Stomach (tissue), 8 donors: ENCODE measurements at regions not wholly inside any gene's neighbourhood (a gene's known extent, or its start where the extent isn't known, plus 50 kb on each side); places are given as distances from the start of the nearest gene placed in this dataset.
"Not testable (repeated sequence)": the region's sequence is repeated elsewhere in the genome, so short reads cannot be mapped to it uniquely, and the experiment has no call there.

Experiments used
- DNase-seq, 2 donors: peaks; one replicate each; pipeline versions ENCODE4 v3.0.0 to v3.0.0-alpha.2; 2013 to 2019
- H3K27ac ChIP-seq, 5 donors: fragments of 200-600 bp in 4 of 5; sonication (generic) in 4 of 5; one replicate each; pipeline ENCODE4 v1.5.1; 2013 to 2019; ENCODE audit warnings: mild to moderate bottlenecking in 1 of 5, moderate library complexity in 1 of 5
- H3K27me3 ChIP-seq, 3 donors: fragments of 200-600 bp; sonication (generic); one replicate each; pipeline ENCODE4 v1.5.1; 2017 to 2019; ENCODE audit warnings: mixed run types in 1 of 3
- H3K36me3 ChIP-seq, 4 donors: fragments of 200-600 bp; sonication (generic); 1 replicate in 3 of 4; 2 replicates in 1 of 4; pipeline ENCODE4 v1.5.1; 2016 to 2019
- H3K4me1 ChIP-seq, 4 donors: fragments of 200-600 bp; sonication (generic); one replicate each; pipeline ENCODE4 v1.5.1; 2016 to 2019
- H3K4me3 ChIP-seq, 4 donors: fragments of 200-600 bp; sonication (generic) in 3 of 4; one replicate each; pipeline ENCODE4 v1.5.1; 2016 to 2019; ENCODE audit warnings: mild to moderate bottlenecking in 1 of 4
- H3K9me3 ChIP-seq, 4 donors: fragments of 200-600 bp; sonication (generic); one replicate each; pipeline ENCODE4 v1.5.1; 2016 to 2019
- CTCF ChIP-seq, 7 experiments: fragments of 450-650 bp in 4 of 7; fragments of 200-600 bp in 3 of 7; sonication (generic) in 3 of 7; IDR thresholded peaks; one replicate each; pipeline ENCODE4 v1.5.1; 2016 to 2019; ENCODE audit warnings: antibody characterized with exemption in 7 of 7, control low read depth in 2 of 7, mild to moderate bottlenecking in 1 of 7
- EP300 ChIP-seq: sonication (generic); formaldehyde crosslinking; IDR thresholded peaks from one replicate; pipeline ENCODE4 v1.6.1; 2017; ENCODE audit warnings: antibody characterized with exemption
- POLR2A ChIP-seq, 4 donors: fragments of 450-650 bp; IDR thresholded peaks; one replicate each; pipeline ENCODE4 v1.6.1; 2016; ENCODE audit warnings: antibody characterized with exemption in 4 of 4, control low read depth in 2 of 4, mild to moderate bottlenecking in 1 of 4, moderate library complexity in 1 of 4
- POLR2AphosphoS5 ChIP-seq, 3 donors: sonication (generic); formaldehyde crosslinking; IDR thresholded peaks; one replicate each; pipeline ENCODE4 v1.6.1; 2016; ENCODE audit warnings: antibody characterized with exemption in 3 of 3
- WGBS, 5 donors: extraction: QIAGEN DNeasy Blood & Tissue Kit in 3 of 5; methylation state at CpG; one replicate each; pipeline versions ENCODE4 v1.1.5 to v1.1.7; 2013 to 2018; 5-methylcytosine and 5-hydroxymethylcytosine counted together
- intact Hi-C: fragments of 100-400 bp; cut with DNase I; formaldehyde crosslinking; loops from one replicate; pipeline ENCODE4 v1.15.1; 2023; ENCODE audit warnings: low total_unique reads
- donor health status: healthy with polysubstance abuse.
- donor health status: Bipolar disorder and iron deficiency.
- donor health status: healthy.

- no peak for TF ChIP-seq CTCF (IDR thresholded peaks at IDR 0.05)
- TF ChIP-seq POLR2AphosphoS5 (IDR thresholded peaks at IDR 0.05) = no peak
- no peak for TF ChIP-seq POLR2A (IDR thresholded peaks at IDR 0.05)
- TF ChIP-seq EP300 = no peak
- 92 to 96% (median 93%) methylated on average over 3 of the region's 3 CpGs for WGBS, 5 donors
- H3K27ac ChIP-seq = no peak overlapping the region
These were observed 53.2 kb upstream of the SH3BP4 start for GRCh38 chr2:234898534-234899053.

DNA sequence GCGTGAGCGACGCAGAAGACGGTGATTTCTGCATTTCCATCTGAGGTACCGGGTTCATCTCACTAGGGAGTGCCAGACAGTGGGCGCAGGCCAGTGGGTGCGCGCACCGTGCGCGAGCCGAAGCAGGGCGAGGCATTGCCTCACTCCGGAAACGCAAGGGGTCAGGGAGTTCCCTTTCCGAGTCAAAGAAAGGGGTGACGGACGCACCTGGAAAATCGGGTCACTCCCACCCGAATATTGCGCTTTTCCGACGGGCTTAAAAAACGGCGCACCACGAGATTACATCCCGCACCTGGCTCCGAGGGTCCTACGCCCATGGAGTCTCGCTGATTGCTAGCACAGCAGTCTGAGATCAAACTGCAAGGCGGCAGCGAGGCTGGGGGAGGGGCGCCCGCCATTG, 63.4 kb upstream of the SH3BP4 start:
- Histone ChIP-seq H3K4me3 (peak overlapping the region in 3 of 4 donors; percentile 14 to 33 (median 28)), H3K27ac (peak overlapping the region in 1 of 5 donors; percentile 61)
- intact Hi-C loops, H3K4me1 ChIP-seq, H3K9me3 ChIP-seq, DNase-seq, H3K36me3 ChIP-seq, H3K27me3 ChIP-seq: not testable (repeated sequence)
- WGBS, 5 donors = 31 to 77% (median 46%) methylated on average over 13 to 29 of the region's 34 CpGs

More at GRCh38 chr2:234898534-234899053, 53.2 kb upstream of the SH3BP4 start:
- no peak overlapping the region for H3K4me3 ChIP-seq
- H3K9me3 ChIP-seq = no peaks in the 10 kb centered on the region
- H3K27me3 ChIP-seq = no peaks in the 10 kb centered on the region
- no peaks in the 10 kb centered on the region for H3K4me1 ChIP-seq
- no peak for DNase-seq
- H3K36me3 ChIP-seq = no peaks in the 10 kb centered on the region
- intact Hi-C loops = no loop called here

DNA sequence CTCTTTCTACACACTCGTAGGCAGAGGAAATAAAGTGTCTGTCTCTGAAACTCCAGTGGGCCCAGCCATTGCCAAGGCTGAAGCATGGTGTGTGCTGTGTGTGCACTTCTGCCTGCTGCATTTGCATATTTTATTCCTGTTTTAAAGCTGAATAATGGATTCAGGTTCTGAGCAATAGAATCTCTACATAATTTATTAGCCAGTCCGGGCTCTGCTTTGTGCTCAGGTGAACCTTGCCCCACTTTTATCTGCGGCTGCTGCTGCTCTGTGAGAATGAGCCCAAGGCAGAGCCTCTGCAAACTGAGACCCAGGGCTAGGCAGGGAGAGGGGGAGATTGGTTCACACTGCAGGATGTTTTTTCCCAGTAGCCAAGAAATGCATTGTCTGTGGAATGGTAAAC, 64.6 kb upstream of the SH3BP4 start:
- no peak for TF ChIP-seq EP300
- no peak for TF ChIP-seq POLR2A (IDR thresholded peaks at IDR 0.05)
- no peak for TF ChIP-seq POLR2AphosphoS5 (IDR thresholded peaks at IDR 0.05)
- TF ChIP-seq CTCF (IDR thresholded peaks at IDR 0.05) = no peak
- WGBS, 5 donors = 79 to 87% (median 82%) methylated on average over 3 of the region's 3 CpGs
- DNase-seq = no peak

GRCh38 chr2:234885886-234886285, 65.9 kb upstream of the SH3BP4 start:
- Histone ChIP-seq H3K4me3 (no peak overlapping the region), H3K4me1 (peaks cover 0 to 16% (median 10%) of the 10 kb centered on the region in 4 donors), H3K9me3 (no peaks in the 10 kb centered on the region), H3K27me3 (no peaks in the 10 kb centered on the region), H3K27ac (no peak overlapping the region), H3K36me3 (no peaks in the 10 kb centered on the region)
- WGBS, 5 donors = 68 to 89% (median 81%) methylated on average over 6 of the region's 6 CpGs
- TF ChIP-seq POLR2A (IDR thresholded peaks at IDR 0.05) = no peak
- TF ChIP-seq CTCF (IDR thresholded peaks at IDR 0.05) = no peak
- no peak for TF ChIP-seq POLR2AphosphoS5 (IDR thresholded peaks at IDR 0.05)
- no peak for TF ChIP-seq EP300
- DNase-seq = no peak
- intact Hi-C loops = no loop called here

More for the DNA sequence above, 64.6 kb upstream of the SH3BP4 start:
- no peak overlapping the region for H3K27ac ChIP-seq
- H3K4me1 ChIP-seq = peaks cover 0 to 3% (median 2%) of the 10 kb centered on the region in 4 donors
- H3K27me3 ChIP-seq = no peaks in the 10 kb centered on the region
- intact Hi-C loops = no loop called here
- H3K4me3 ChIP-seq = no peak overlapping the region
- no peaks in the 10 kb centered on the region for H3K36me3 ChIP-seq
- H3K9me3 ChIP-seq = no peaks in the 10 kb centered on the region

- TF ChIP-seq POLR2AphosphoS5 (IDR thresholded peaks at IDR 0.05) = no peak
- TF ChIP-seq EP300 = no peak
- no peak for TF ChIP-seq POLR2A (IDR thresholded peaks at IDR 0.05)
- TF ChIP-seq CTCF (IDR thresholded peaks at IDR 0.05) = no peak
- no peaks in the 10 kb centered on the region for H3K27me3 ChIP-seq
- intact Hi-C loops = no loop called here
- H3K9me3 ChIP-seq = no peaks in the 10 kb centered on the region
- DNase-seq = no peak
- no peak overlapping the region for H3K27ac ChIP-seq
- H3K4me1 ChIP-seq = peaks cover 0 to 24% (median 14%) of the 10 kb centered on the region in 4 donors
- no peak overlapping the region for H3K4me3 ChIP-seq
- 89 to 95% (median 93%) methylated on average over 7 of the region's 7 CpGs for WGBS, 5 donors
- H3K36me3 ChIP-seq = no peaks in the 10 kb centered on the region
These were observed 66.7 kb upstream of the SH3BP4 start for GRCh38 chr2:234885118-234885517.
